RKO (cell line): ENCODE measurements at regions not wholly inside any gene's neighbourhood (a gene's known extent, or its start where the extent isn't known, plus 50 kb on each side); places are given as distances from the start of the nearest gene placed in this dataset.
"Not testable (repeated sequence)": the region's sequence is repeated elsewhere in the genome, so short reads cannot be mapped to it uniquely, and the experiment has no call there.

Experiments
- DNase-seq: peaks from one replicate; pipeline ENCODE4 v3.0.0-alpha.2; 2016; ENCODE audit warnings: low spot score

DNA sequence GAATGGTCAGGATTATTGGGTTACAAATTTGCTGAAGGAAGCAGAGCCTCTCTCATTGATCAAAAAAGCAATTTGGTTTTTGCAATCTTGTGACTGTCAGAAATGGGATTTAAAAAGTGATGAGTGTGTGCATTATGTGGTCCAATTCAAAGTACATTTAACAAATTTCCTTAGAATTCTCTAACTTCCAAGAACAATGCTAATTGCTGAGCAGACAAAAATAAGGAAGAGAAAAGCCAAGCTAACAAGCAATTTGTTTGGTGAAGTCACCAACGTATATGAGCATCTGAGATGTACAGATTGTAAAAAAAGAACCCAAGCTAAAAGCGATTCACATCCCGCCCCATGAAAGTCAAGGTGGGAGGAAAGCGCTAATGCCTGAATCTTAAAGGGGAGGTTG lies 1643.9 kb downstream of the CDH8 start:
- DNase-seq = no peak

DNA sequence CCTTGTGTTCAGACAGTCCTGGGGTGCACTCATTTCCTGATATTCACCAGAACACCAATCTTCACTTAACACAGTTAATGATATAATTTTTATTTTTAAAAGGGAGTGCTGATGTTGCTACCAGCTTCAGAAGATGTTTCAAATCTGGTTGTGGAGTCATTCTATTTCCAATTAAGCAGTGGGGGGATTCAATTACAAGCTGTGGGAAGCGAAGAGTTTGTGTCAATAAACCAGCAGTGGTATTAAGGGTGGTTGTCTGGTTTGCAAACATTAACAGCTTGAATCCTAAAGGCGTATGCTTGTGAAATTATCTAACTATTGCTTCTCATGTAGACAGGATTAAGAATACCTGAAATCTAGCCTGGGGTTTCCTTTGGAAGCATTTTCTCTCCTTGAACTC lies 1637.5 kb upstream of the GOT2 start:
- no peak for DNase-seq

DNA sequence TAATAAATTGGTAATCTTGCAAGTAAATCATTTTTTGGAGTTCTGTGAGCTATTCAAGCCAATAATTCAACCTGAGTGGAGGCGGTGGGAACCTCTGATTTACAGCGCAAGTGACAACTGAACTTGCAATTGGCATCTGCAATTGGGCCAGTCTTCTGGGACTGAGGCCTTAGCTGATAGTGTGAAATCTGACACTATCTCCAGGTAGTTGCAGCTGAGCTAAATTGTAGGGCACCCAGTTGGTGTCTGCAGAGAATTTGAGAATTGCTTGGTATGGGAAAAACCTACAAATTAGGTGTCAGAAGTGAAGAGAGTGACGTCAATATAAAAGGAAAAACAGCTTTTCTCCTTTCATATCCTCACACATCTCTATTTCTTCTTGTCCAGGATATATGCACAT lies 1633.6 kb upstream of the GOT2 start:
- DNase-seq = no peak

DNA sequence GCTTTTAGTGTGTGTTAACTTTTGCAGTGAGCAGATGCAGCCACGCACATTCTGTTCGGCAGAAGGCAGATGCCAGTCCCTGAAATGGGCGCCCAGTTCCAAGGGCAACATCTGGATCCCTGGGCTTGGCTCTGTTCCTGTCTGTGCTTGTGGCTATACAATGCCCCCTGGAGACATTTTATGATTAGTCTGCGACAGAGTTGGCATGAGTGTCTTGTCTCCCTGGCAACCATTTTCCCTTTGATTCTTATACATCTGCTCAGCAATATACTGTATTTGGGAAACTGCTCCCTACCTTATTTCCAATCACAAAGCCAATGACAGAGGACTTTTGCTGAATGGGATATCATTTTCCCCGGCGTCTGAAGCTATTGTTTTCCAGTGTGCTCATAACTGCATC lies 1629.5 kb upstream of the GOT2 start:
- no peak for DNase-seq

DNA sequence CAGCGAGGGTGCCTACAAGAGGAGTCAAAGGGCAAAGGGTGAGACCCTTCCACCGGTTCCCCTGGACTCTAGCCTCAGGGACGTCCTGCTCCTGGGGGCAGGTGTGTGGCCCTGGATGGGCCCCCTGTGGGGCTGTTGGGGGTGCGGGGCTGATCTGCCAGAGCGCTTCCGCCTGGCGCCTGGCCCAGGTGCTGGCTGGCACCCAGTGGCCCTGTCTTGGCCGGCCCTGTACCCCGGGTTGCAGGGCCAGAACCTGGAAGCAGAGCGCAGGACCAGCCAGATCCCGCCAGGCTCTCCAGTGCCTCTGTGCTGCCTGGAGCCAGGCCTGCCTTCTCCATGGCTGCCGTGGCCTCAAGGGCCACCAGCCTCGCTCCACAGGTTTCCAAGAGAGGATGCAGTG lies 1625.8 kb upstream of the GOT2 start:
- DNase-seq = not testable (repeated sequence)

DNA sequence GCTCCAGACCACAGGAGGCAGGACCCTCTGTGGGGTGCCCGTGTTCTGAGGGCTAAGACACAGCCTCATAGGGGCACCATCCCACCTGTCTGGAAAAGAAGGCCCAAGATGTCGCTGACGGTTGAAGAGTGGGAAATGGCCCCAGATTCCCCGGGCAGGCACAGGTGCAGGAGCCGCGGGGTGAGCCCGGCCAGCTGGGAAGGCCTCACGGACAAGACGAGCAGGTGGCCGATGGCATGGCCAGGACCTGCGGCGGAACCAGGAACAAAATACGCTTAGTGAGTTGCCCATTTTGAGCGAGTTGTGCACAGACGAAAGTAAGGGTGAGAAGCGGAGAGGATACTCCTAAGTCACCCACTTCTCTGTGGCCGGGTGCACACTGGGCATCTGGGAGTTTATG lies 1625.3 kb upstream of the GOT2 start:
- DNase-seq = not testable (repeated sequence)

DNA sequence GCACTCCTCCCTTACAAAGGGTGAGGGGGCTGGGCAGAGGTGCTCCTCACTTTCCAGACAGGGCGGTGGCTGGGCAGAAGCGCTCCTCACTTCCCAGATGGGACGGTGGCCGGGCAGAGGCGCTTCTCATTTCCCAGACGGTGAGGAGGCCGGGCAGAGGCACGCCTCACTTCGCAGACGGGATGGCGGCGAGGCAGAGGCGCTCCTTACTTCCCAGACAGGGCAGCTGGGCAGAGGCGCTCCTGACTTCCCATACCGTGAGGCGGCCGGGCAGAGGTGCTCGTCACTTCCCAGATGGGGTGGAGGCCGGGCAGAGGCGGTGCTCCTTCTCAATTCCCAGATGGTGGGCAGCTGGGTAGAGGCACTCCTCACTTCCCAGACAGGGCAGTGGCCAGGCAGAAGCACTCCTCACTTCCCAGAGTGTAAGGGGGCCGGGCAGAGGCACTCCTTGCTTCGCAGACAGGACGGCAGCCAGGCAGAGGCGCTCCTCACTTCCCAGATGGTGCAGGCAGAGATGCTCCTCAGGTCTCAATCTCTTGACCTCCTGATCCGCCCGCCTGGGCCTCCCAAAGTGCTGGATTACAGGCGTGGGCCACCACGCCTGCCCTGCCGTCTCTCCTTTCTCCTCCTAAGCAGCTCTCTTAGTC lies 1623.9 kb upstream of the GOT2 start:
- DNase-seq = not testable (repeated sequence)

DNA sequence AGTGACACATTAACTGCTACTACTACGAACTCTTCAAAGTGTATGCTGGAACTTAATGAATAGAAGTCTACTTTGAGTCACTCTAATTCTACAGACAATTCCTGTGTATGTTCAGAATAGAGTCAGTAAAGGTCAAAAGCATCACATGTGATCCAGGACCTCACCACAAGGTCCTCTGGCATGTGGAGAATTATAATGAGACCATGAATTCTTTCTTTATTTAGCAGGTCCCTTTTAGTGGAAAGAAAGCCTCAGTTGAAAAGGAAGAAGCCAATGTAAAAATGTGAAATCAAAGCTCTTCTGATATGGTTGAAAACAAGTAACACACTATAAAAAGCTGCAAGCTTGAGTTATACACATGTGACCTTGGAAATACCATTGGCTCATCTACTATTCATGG lies 1612.1 kb upstream of the GOT2 start:
- DNase-seq = no peak

DNA sequence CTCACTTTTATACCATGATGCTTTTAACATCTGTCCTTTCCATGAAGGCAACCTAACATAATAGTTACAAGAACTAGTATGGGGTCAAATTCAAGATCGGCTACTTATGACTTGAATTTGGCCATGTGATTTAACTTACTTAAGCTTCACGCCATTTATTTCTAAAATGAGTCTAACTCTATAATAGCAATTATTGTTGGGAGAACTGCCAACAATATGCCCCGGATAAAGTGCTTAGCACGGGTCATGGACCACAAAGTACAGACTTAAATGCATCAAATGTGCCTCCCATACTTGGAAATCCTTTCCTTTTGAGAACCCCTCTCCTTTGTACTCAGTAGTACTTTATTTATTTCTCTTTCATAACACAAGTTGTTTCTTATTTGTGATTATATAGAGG lies 1603.6 kb upstream of the GOT2 start:
- DNase-seq = no peak

DNA sequence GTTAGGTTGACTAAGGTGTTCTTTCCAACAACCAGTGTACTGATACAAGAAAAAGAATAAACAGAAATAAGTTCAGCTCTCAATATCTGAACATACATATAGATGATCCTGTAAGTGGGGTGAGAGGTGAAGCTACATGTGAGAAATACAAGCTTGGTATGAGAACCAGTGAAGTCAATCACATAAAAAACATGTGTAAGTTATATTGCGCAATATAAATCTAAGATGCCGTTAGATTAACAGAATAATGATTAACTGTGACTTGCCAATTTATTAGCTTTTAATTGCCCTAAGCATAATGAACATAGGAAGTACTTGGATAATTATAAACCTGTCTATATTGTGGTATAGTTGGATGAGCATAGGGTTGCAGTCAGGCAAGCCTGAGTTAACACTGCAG lies 1597.1 kb upstream of the GOT2 start:
- DNase-seq = no peak

DNA sequence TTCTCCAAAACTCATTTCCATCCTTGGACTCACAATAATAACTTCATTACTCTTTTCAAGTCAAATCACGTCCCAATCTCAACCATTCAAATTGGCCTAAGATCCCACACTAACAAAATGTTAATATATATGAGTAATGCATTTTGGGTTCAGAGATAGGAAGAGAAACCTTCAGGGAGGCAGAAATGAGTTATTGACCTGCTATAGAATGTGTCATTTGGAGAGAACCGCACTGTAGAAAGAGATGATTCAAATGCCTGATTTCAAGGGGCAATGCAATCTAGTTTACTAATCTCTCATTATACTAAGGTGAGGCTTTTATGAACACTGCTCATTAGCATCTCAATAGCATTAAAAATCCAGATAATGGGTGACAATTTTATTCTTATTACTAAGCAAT lies 1595.0 kb upstream of the GOT2 start:
- no peak for DNase-seq

DNA sequence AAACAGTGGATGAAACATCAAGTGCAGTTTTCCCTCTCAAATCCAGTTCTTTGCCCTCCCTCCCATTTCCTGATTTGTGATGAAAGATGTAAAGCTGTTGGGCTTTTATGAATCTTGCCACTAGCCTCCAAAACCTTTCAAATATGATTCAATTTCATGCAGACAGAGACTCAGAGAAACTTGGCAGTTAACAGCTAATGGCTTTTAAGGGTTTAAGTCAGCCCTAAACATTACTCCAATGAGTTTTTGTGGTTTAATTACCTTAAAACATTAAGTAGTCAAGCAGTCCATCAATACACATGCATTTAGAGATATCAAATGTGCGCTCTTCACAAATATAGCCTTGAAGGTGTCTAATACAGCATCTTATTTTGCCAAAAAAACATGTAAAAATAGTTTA lies 1594.0 kb upstream of the GOT2 start:
- no peak for DNase-seq

DNA sequence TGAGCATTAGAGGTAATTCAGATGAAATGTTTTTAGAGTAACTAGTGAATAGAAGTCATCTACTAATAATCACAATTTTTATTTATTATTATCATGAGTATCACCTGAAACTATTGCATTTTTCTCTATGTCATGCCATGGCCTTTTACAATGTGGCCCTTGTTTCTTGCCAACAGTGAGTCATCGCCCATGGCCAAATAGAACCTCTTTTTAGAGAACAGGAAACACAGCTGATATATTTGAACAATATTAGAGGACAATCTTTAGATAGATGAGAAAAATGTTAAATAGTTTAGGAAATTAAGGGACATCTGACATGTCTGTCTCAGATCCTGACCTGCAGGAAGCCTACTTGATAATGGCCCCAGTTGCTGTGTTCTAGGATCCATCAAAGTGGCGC lies 1584.4 kb upstream of the GOT2 start:
- DNase-seq = no peak

DNA sequence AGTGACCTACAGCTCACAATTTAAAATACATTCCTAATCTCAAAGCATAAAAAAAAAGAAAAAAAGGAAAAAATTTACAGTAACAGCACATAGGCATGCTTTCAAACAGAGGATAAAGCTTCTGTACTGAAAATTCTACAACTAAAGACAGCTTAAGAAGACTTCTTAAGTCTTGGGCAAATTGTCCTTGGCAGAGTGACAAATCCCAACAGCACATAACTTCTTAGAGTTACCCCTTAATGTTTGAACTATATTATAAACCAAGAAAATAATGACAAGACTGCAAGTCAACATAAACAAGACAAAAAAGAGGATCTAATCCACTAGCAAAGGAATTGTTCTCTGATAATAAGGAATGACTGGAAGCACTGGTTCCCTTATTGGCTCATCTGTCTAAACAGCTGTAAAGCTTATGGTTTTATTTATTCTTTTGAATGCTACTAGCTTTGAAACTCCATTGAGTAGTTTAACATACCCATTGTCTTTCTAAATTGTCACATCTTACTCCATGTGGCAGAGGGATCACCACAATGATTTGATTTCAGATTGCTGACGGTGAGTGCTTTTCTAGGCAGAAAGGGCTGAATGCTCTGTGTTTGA lies 1576.8 kb upstream of the GOT2 start:
- no peak for DNase-seq

DNA sequence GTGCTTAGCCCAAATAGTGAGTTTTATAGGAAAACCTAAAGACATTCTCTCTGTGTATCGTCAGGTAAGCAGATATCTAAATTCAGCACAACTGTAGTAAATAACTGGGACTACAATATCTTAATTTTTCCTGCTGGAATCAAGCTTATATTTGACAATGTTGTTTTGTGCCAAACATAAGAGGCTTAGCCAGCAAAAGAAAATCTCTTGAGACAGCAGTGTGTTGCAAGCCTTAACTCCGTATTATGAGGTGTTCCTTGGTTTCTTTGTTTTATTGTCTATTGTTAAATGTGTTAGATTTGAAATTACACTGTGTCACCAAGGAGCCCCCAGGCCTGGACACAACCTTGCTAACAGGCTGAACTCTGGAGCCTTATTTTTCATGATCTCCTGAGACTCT lies 1570.6 kb upstream of the GOT2 start:
- no peak for DNase-seq

DNA sequence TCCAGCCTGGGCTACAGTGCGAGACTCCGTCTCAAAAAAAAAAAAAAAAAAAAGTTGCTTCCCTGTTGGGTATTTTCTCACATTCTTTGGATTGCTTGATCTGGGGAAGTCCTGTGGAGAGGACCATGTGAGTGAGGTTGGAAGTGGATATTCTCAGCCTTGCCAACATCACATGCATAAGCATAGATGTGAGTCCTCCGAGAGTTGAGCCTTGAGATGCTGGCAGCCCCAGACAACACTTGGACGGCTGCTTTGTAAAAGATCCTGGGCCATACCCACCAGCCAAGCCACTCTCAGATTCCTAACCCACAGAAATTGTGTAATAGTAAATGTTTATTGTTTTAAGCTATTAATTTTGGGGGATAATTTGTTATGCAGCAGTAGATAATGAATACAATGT lies 1570.0 kb upstream of the GOT2 start:
- no peak for DNase-seq

DNA sequence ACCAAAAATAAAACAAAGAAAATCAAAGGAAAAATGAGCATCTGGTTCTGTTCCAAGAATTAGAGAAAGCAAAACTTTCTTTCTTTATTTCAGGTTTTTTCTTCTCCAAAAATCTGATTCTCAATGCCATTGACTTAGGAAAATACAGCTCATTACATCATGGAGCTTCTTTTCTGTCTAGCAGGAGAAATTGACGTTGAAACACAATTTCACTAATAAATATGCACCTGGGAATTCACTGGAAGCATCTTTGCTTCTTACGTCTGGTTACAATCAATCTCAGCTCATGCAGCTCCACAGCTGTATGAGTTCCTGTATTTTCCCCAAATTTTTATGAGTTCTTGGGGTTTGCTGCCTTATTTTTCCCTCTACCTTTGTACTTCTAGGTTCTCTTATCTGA lies 1568.6 kb upstream of the GOT2 start:
- DNase-seq = no peak

DNA sequence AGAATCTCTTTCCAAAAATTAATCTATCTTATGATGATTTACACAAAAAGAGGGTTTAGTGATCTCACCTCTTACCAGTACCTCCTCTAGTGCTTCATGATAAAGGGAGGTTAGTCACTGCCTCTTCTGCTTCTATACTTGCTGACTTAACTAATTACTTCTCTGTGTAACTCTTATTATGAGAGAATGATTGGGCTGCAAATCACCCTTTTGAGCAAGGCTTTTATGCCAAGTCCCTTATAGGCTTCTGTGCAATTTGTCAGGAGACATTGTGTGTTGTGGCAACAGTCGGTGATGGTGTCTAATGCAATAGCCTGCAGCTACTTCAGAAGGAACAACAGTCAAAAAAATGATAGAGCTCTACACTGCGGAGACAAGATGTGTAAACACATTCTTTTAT lies 1568.1 kb upstream of the GOT2 start:
- DNase-seq = no peak

DNA sequence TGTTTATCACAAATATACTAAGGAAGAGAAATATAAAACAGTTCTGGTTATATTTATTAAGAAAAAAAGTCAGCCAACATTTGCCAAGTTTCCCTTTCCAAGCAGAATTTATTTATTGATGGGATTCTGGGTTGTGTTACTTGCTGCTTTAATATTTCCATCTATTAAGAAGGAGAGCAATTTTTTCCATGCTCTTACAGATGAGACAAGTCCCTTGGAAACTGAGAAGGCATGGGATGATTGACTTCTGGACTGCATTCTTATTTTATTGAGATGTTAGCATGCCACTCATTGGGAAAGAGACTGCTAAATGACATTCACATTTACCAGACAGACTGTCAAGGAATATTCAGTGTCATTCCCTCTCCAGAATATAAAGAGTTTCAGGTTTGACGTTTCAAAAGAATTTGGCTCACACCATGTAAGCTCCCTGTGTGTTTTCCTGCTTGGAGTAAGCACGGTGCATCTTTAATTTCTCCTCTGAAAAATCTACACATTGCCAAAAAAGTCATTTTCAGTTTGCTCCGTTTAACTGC lies 1565.2 kb upstream of the GOT2 start:
- no peak for DNase-seq

DNA sequence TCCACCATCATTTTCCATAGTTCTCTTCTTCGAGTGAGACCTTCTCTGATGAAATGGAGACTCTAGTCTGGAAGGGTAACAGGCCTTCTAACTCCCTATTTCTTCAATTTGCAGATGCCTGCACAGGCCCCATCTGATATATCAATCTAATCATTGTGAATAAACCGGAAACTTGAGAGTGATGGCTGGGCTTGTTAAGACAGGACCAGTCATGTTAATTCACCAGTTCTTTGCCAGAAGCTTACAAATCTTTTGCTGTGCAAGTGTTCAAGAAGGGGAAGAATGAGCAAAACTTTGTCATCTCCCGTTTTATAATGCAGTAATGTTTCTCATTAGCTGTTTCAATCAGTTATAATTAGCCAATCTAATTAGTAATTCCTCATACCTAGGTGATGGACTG lies 1561.3 kb upstream of the GOT2 start:
- DNase-seq = no peak

DNA sequence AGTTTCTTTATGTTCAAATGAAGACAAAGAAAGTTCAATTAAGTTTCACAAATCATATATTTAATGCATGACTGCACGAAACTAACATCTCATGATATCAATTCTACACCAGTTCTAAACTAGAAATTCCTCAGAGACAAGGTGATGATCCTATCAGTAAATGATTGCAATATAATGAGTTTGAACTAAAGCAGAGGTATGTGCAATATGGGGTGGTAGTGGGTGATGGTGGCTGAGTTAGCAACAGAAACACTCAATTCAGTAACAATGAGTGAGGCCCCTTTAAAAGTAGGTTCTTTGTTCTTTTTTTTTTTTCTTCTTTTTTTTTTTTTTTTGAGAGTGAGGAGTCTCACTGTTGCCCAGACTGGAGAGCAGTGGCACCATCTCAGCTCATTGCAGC lies 1551.7 kb upstream of the GOT2 start:
- no peak for DNase-seq

DNA sequence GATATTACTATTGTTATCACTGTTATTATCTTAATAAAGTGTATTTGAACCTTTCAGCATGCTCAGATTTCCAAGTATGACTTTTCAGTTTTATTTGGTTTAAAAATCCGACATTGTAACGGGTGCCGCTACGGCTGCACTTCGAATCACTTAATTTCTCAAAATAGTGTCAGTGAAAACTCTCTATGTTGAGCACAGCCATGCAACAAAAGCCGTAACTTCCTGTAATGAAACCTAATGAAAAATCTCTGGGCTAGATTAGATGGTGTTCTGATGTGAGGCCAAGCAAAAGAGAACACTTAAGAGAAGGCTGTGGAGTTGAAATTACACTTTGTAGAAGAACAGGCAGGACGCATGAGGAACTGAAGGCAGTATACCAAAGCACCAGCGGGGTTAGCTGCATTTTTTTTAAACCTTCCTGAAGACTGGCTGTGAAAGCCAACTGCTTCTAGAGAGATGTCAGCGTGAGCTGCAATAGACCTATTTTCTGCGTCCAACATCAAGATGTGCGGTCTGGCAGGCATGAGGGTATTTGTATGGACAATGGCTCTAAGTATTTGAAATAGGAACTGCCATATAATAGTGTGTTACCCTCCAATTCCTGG lies 1545.0 kb upstream of the GOT2 start:
- DNase-seq = no peak

DNA sequence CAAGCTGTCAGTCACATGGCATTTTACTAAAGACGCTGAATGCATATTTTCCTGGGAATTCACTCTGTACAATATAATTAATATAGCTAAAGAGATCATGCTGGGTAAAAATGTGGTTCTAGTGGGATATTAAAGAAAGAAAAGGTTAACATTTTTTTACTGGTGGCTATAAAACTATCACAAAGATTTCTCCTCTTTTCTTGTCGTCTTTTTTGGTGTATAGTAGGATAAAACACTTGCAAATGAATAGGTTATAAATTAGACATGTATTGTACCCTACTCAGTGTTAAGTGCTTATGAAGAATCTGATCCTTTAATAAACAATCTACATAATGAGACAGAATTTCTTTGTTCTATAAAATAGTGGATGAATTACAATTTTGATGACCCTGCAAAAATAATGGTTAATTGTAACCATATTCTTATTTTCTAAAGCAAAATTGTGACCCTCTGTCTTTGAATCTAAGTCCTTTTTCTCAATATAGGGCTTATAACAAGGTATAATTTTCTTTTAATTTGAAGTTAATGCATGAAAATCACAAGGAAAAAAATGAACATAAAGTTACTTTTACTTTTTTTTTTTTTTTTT lies 1540.4 kb upstream of the GOT2 start:
- DNase-seq = no peak
